ENCODE measurements at regions not wholly inside any gene's neighbourhood (a gene's known extent, or its start where the extent isn't known, plus 50 kb on each side); places are given as distances from the start of the nearest gene placed in this dataset.

GRCh38 chr1:55724551-55725325 is 509.6 kb upstream of the USP24 start:
- Histone ChIP-seq H3K9me2 (ENCODE audit: insufficient read depth, low read length) (no peaks in the 10 kb centered on the region), H2AFZ (ENCODE audit: low read length) (no peak overlapping the region), H3K4me1 (ENCODE audit: insufficient read depth, low read length, poor library complexity, severe bottlenecking) (no peaks in the 10 kb centered on the region), H3K4me3 (ENCODE audit: low read depth, low read length, poor library complexity, severe bottlenecking) (no peak overlapping the region), H3K36me3 (ENCODE audit: insufficient read depth, low read length) (no peaks in the 10 kb centered on the region), H4K20me1 (ENCODE audit: insufficient read depth, low read length) (no peaks in the 10 kb centered on the region), H3K27ac (ENCODE audit: low read depth, low read length, poor library complexity, severe bottlenecking) (no peak overlapping the region), H3K9me3 (ENCODE audit: low read length) (no peaks in the 10 kb centered on the region), H3K4me2 (ENCODE audit: low read length) (no peak overlapping the region), H3K79me2 (ENCODE audit: insufficient read depth, low read depth, low read length) (no peaks in the 10 kb centered on the region)
- intact Hi-C loops (cut with micrococcal nuclease; ENCODE audit: unreplicated experiment), result no loop called here
- TF ChIP-seq EZH2phosphoT487 (IDR thresholded peaks at IDR 0.05; ENCODE audit: borderline replicate concordance, low read depth, low read length) (no peak), CTCF (conservative IDR thresholded peaks at IDR 0.05; ENCODE audit: low read length) (no peak)
- no peak for DNase-seq (ENCODE audit: low spot score)
- no TSS peak for BruUV-seq (replicated peaks)
- CTCF ChIA-PET (ENCODE audit: unreplicated experiment), result no interaction called here
- POLR2A ChIA-PET, result no interaction called here

- DNase-seq (ENCODE audit: low spot score), result no peak
Observed at GRCh38 chr1:55723001-55723400, 507.8 kb upstream of the USP24 start.

More at GRCh38 chr1:55723001-55723400, 507.8 kb upstream of the USP24 start:
- H3K79me2 ChIP-seq (ENCODE audit: insufficient read depth, low read depth, low read length), result no peaks in the 10 kb centered on the region
- H3K4me3 ChIP-seq (ENCODE audit: low read depth, low read length, poor library complexity, severe bottlenecking), result no peak overlapping the region
- H3K36me3 ChIP-seq (ENCODE audit: insufficient read depth, low read length), result no peaks in the 10 kb centered on the region
- intact Hi-C loops (cut with micrococcal nuclease; ENCODE audit: unreplicated experiment), result no loop called here
- H3K27ac ChIP-seq (ENCODE audit: low read depth, low read length, poor library complexity, severe bottlenecking), result no peak overlapping the region
- no peaks in the 10 kb centered on the region for H3K9me2 ChIP-seq (ENCODE audit: insufficient read depth, low read length)
- no peak overlapping the region for H3K4me2 ChIP-seq (ENCODE audit: low read length)
- H4K20me1 ChIP-seq (ENCODE audit: insufficient read depth, low read length), result no peaks in the 10 kb centered on the region
- no TSS peak for BruUV-seq (replicated peaks)
- H3K9me3 ChIP-seq (ENCODE audit: low read length), result no peaks in the 10 kb centered on the region
- no peaks in the 10 kb centered on the region for H3K4me1 ChIP-seq (ENCODE audit: insufficient read depth, low read length, poor library complexity, severe bottlenecking)
- ChIA-PET CTCF (ENCODE audit: unreplicated experiment) (no interaction called here), POLR2A (no interaction called here)
- no peak overlapping the region for H2AFZ ChIP-seq (ENCODE audit: low read length)
- TF ChIP-seq EZH2phosphoT487 (IDR thresholded peaks at IDR 0.05; ENCODE audit: borderline replicate concordance, low read depth, low read length) (no peak), CTCF (conservative IDR thresholded peaks at IDR 0.05; ENCODE audit: low read length) (no peak)
